ENCODE measurements at regions not wholly inside any gene's neighbourhood (a gene's known extent, or its start where the extent isn't known, plus 50 kb on each side); places are given as distances from the start of the nearest gene placed in this dataset.

DNA sequence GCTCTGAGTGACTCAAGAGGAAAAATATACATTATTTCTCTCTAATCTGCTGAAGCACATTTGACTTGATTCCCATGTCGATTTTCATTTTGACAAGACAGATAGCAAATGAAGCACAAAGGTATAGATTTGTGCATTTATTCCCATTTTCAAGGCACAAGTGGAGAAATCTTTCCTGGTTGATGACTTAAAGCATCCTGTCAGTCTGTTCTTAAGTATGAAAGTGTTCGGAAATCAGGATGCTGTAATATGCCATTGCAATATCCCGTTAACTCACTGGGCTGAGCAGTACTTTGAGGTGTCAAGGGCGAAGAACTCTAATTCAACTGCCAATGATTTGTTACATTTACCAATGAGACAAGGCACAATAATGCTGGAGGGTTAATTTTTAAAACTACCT is 185.2 kb upstream of the LRP1B start:
- H3K4me3 ChIP-seq (ENCODE audit: insufficient read depth, low read length), result no peak overlapping the region
- H3K79me2 ChIP-seq (ENCODE audit: insufficient read depth, low read length), result no peaks in the 10 kb centered on the region
- TF ChIP-seq, protein P1, sequence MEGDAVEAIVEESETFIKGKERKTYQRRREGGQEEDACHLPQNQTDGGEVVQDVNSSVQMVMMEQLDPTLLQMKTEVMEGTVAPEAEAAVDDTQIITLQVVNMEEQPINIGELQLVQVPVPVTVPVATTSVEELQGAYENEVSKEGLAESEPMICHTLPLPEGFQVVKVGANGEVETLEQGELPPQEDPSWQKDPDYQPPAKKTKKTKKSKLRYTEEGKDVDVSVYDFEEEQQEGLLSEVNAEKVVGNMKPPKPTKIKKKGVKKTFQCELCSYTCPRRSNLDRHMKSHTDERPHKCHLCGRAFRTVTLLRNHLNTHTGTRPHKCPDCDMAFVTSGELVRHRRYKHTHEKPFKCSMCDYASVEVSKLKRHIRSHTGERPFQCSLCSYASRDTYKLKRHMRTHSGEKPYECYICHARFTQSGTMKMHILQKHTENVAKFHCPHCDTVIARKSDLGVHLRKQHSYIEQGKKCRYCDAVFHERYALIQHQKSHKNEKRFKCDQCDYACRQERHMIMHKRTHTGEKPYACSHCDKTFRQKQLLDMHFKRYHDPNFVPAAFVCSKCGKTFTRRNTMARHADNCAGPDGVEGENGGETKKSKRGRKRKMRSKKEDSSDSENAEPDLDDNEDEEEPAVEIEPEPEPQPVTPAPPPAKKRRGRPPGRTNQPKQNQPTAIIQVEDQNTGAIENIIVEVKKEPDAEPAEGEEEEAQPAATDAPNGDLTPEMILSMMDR (IDR thresholded peaks at IDR 0.05; ENCODE audit: extremely low read depth, low read depth, low read length), result no peak
- H3K27me3 ChIP-seq (ENCODE audit: insufficient read depth, low read length), result no peaks in the 10 kb centered on the region
- no peak overlapping the region for H3K4me2 ChIP-seq (ENCODE audit: insufficient read depth, low read length)
- H2AFZ ChIP-seq (ENCODE audit: low read length), result no peak overlapping the region
- H3K27ac ChIP-seq (ENCODE audit: low read depth, low read length), result no peak overlapping the region
- DNase-seq (ENCODE audit: insufficient read length, low spot score, missing footprints), result no peak
- H4K20me1 ChIP-seq (ENCODE audit: insufficient read depth, low read length), result no peaks in the 10 kb centered on the region
- H3K4me1 ChIP-seq (ENCODE audit: insufficient read depth, low read length), result no peaks in the 10 kb centered on the region
- no peaks in the 10 kb centered on the region for H3K36me3 ChIP-seq (ENCODE audit: insufficient read depth, low read length)
- H3K9me3 ChIP-seq (ENCODE audit: low read depth, low read length), result peaks cover 1% of the 10 kb centered on the region

DNA sequence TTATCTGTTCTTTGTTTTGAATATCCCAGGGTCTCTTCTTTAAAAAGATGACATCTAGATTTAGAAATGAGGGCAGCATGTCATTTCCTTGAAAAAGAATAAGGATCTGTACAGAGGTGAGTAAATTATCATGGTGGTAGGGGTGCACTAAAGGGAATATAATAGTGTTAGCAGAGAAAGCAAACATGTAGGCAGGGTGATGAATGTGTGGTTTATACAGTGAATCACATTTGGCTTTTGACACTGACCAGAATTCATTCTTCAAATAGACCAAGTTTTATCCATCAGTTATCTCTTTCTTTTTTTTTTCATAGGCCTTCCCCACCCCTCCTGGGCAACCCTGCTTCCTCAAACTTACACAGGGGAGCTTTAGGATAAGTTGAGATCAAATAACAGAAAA is 184.5 kb upstream of the LRP1B start:
- Histone ChIP-seq H3K27ac (ENCODE audit: low read depth, low read length) (no peak overlapping the region), H3K36me3 (ENCODE audit: insufficient read depth, low read length) (no peaks in the 10 kb centered on the region), H3K79me2 (ENCODE audit: insufficient read depth, low read length) (no peaks in the 10 kb centered on the region), H3K4me3 (ENCODE audit: insufficient read depth, low read length) (no peak overlapping the region), H2AFZ (ENCODE audit: low read length) (no peak overlapping the region), H3K4me2 (ENCODE audit: insufficient read depth, low read length) (no peak overlapping the region), H4K20me1 (ENCODE audit: insufficient read depth, low read length) (no peaks in the 10 kb centered on the region), H3K27me3 (ENCODE audit: insufficient read depth, low read length) (no peaks in the 10 kb centered on the region), H3K9me3 (ENCODE audit: low read depth, low read length) (peaks cover 3% of the 10 kb centered on the region), H3K4me1 (ENCODE audit: insufficient read depth, low read length) (no peaks in the 10 kb centered on the region)
- TF ChIP-seq, protein P1 (IDR thresholded peaks at IDR 0.05; ENCODE audit: extremely low read depth, low read depth, low read length), result no peak
- no peak for DNase-seq (ENCODE audit: insufficient read length, low spot score, missing footprints)

DNA sequence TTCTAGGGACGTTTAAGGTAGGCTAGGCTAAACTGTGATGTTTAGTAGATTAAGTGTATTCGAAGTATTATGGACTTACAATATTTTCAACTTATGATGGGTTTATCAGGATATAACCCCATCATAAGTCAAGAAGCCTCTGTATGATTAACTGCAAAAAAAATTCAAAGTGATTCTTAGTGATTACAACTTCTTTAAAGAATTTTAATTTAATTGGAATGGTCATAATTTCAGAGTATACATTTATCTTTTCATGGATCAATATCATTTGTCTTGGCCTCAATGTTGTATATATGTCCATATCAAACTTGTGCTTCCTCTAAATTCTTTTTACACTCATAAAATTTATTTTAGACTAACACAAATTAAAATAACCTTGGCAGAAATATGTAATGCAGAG is 183.3 kb upstream of the LRP1B start:
- no peaks in the 10 kb centered on the region for H3K4me1 ChIP-seq (ENCODE audit: insufficient read depth, low read length)
- H3K4me2 ChIP-seq (ENCODE audit: insufficient read depth, low read length), result no peak overlapping the region
- no peaks in the 10 kb centered on the region for H3K79me2 ChIP-seq (ENCODE audit: insufficient read depth, low read length)
- DNase-seq (ENCODE audit: insufficient read length, low spot score, missing footprints), result no peak
- TF ChIP-seq, protein P1 (IDR thresholded peaks at IDR 0.05; ENCODE audit: extremely low read depth, low read depth, low read length), result no peak
- H2AFZ ChIP-seq (ENCODE audit: low read length), result no peak overlapping the region
- peaks cover 6% of the 10 kb centered on the region for H3K9me3 ChIP-seq (ENCODE audit: low read depth, low read length)
- H3K36me3 ChIP-seq (ENCODE audit: insufficient read depth, low read length), result no peaks in the 10 kb centered on the region
- H3K4me3 ChIP-seq (ENCODE audit: insufficient read depth, low read length), result no peak overlapping the region
- no peaks in the 10 kb centered on the region for H3K27me3 ChIP-seq (ENCODE audit: insufficient read depth, low read length)
- no peaks in the 10 kb centered on the region for H4K20me1 ChIP-seq (ENCODE audit: insufficient read depth, low read length)
- no peak overlapping the region for H3K27ac ChIP-seq (ENCODE audit: low read depth, low read length)

DNA sequence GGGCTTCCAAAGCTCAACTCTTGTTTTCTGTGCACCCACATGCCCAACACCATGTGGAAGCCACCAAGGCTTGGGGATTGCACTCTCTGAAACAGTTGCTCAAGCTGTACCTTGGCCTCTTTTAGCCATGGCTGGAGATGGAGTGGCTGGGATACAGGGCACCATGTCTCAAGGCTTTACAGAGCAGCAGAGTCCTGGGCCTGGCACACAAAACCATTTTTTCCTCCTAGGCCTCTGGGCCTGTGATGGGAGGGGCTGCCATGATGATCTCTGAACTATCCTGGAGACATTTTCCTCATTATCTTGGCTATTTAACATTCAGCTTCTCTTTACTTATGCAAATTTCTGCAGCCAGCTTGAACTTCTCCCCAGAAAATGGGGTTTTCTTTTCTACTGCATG is 179.7 kb upstream of the LRP1B start:
- H2AFZ ChIP-seq (ENCODE audit: low read length), result no peak overlapping the region
- H4K20me1 ChIP-seq (ENCODE audit: insufficient read depth, low read length), result no peaks in the 10 kb centered on the region
- no peaks in the 10 kb centered on the region for H3K4me1 ChIP-seq (ENCODE audit: insufficient read depth, low read length)
- no peak overlapping the region for H3K27ac ChIP-seq (ENCODE audit: low read depth, low read length)
- H3K27me3 ChIP-seq (ENCODE audit: insufficient read depth, low read length), result no peaks in the 10 kb centered on the region
- H3K4me2 ChIP-seq (ENCODE audit: insufficient read depth, low read length), result no peak overlapping the region
- no peaks in the 10 kb centered on the region for H3K36me3 ChIP-seq (ENCODE audit: insufficient read depth, low read length)
- H3K9me3 ChIP-seq (ENCODE audit: low read depth, low read length), result peaks cover 7% of the 10 kb centered on the region
- DNase-seq (ENCODE audit: insufficient read length, low spot score, missing footprints), result no peak
- H3K4me3 ChIP-seq (ENCODE audit: insufficient read depth, low read length), result no peak overlapping the region
- no peaks in the 10 kb centered on the region for H3K79me2 ChIP-seq (ENCODE audit: insufficient read depth, low read length)
- TF ChIP-seq, protein P1 (IDR thresholded peaks at IDR 0.05; ENCODE audit: extremely low read depth, low read depth, low read length), result no peak

All from osteoblast (primary cell).